Embryonic facial prominence (tissue), 1 donor: ENCODE measurements at regions not wholly inside any gene's neighbourhood (a gene's known extent, or its start where the extent isn't known, plus 50 kb on each side); places are given as distances from the start of the nearest gene placed in this dataset.

Experiments
- DNase-seq: peaks from one replicate; pipeline ENCODE4 v3.0.0-alpha.2; 2016; ENCODE audit errors: extremely low spot score

DNA sequence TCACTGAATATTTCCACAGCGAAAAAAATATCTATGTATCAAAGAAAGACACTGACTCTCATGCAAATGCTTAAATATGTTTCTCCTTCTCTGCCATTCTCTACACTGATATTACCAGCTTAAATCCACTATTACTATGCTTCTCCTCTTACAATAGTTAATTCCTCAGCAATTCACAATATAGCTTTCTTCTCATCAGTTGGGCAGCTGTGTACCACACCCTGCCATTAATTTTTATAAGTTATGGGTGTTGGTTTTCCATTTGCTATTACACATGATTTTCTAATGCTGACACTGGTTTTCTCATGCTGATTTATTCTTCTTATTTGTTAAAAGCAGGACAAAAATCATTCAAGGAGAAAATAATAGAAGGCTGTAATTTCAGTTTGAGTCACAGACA lies 251.8 kb downstream of the TBX15 start:
- no peak for DNase-seq

GRCh38 chr1:118717893-118718292 lies 270.2 kb downstream of the TBX15 start:
- no peak for DNase-seq

DNA sequence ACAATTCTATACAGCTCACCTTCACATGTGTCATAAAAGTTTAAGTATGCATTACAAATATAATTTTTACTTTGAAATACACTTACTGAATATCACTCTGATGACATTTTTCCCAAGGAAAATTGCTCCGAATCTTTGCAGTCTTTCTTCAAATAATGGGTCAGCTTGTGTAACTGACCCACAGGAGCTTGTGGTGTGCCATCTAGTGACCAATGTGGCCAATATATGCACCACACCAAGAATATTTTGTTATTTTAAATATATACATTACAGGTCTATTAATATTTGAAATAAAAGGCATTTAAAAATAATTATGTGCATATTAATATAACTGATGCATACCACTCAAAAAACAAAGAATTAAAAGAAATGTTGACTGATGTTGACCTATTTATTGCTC lies 271.4 kb downstream of the TBX15 start:
- DNase-seq = no peak

DNA sequence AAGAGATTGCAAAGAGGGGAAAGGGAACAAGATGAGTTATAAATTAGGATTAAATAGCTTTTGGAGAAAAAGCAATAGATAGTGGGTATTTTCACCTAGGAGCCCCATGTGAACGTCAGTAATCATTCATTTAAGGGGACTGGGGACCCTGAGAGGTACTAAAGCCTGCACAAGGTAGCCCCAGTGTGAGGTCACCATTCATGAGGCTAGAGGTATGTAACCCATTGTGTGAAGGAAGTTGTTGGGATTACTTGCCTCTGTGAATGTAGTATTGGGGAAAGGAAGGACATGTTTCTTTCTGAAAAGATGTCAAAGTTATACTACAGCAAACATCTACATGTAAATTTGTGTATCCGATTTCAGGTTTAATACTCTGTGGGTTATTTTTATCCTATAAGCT lies 276.8 kb downstream of the TBX15 start:
- no peak for DNase-seq

DNA sequence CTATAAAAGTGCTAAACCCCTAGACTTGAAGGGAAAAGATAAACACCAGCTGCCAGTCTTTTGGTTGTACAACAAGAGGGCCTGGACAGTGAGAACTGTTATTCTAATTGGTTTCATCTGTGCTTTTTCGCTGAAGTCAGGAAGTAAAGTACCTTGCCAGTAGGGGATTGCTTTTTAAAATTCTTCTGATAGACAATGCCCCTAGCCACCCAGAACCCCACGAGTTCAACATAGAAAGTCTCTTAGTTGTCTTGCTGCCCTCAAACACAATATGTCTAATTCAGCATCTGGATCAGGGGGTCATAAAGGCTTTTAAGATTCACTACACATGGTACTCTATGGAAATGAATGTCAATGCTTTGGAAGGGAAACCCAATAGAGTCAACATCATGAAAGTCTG lies 289.2 kb downstream of the TBX15 start:
- no peak for DNase-seq

DNA sequence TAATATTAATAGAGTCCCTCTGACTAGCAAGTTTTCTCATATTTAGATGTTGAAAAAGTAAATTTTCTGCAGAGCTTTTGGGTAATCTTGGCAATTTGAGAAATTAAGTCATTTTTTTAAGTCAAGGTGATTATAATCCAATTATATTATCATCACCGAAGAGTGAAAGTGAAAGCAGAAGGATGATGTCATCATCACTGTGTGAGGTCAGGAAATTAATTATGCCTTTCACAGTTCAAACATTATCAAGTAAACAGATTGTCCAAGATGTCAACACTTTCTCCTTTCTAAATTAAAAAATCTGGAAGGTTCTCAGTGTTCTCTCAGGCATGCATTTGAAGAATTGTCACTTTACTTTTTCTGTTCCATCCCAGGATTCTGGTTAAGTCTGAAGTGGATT lies 296.0 kb downstream of the TBX15 start:
- no peak for DNase-seq

DNA sequence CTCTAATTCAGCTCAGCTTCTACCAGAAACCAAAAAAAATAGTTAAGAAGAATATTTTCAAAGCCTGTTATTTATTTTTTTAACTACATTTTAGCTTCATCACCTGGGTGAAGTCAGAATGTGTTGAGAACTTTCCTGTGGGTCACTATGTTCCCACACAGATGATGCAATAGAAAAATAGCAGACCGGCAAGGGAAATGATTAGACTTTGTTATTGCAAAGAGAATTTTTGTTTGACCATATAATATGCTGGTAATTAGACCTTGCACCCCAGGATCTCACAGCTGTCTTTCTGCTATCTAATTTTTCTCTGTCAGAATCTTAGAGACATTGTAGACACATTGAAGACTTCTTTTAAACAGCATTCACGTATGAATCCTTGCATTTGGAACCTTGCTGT lies 299.3 kb downstream of the TBX15 start:
- no peak for DNase-seq

- no peak for DNase-seq
These were observed 326.3 kb downstream of the TBX15 start for GRCh38 chr1:118661769-118662320.

DNA sequence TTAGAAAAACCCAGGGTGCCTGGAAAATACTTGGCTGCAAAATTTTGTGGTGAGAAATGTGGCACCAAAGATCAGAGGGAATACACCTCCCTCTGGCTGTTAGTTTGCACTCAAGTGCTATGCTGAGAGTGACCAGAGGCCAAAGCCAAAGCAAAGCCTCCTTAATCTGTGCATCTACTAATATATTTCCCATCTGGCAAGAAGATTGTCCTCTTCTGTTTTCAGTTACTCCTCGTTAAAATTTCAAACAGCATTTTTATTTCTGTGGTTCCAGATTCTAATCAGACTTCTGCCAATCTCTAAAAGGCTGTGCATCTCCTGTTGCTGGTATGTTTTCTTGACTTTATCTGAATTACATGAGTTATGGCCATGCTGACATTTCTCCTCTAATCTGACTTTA lies 327.4 kb downstream of the TBX15 start:
- no peak for DNase-seq

DNA sequence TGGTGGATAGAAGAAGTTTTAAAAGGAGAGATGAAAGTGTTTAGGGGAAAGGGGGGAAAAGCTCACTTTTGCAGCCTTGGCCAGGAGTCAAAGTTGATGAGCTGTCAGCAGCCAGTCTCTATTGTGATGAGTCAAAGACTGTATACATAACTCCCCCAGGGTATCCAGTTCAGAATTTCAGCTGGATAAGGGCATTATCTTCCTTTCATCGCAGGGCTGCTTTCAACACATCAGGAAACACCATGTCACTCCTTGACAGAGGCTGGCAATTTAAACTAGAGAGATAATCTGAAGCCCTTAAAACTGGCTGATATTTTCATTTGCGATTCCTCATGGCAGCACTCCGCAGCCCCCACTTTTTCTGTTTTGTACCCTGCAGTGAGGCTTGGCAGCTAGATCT lies 328.5 kb downstream of the TBX15 start:
- DNase-seq = no peak

DNA sequence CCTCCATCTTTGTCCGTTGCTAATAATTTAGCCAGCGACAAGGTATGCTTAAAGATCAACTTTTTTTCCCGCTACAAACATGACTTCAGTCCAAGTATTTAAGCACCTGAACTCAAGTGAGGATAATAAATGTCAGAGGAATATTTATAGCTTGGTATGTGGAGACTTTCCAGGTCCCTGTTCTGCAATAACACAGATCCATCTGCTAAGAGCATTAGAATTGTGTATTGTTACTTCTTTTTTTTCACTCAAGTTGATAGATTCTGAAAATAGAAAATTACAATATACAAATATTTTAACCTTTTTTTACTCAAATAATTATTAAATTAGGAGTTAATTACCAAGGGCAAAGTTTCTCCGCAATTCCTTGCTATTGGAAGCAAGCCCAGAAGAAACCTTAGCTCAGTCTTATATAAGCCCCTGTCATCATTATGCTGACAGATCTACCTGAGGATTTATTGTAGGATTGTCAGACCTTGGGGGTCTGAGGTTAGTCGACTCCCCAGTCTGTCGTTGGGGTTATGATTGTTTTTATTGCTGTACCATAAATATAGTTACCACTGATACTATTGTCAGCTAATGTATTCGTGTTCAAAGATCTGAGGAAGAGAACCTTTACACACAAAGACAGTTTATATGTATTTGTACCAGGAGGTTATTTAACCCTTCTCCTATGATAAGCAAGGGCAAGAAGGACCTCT lies 337.9 kb downstream of the TBX15 start:
- DNase-seq = no peak

- DNase-seq = no peak
These were observed 338.6 kb downstream of the TBX15 start for GRCh38 chr1:118649369-118650106.

GRCh38 chr1:118636004-118636403 lies 352.1 kb downstream of the TBX15 start:
- DNase-seq = no peak

DNA sequence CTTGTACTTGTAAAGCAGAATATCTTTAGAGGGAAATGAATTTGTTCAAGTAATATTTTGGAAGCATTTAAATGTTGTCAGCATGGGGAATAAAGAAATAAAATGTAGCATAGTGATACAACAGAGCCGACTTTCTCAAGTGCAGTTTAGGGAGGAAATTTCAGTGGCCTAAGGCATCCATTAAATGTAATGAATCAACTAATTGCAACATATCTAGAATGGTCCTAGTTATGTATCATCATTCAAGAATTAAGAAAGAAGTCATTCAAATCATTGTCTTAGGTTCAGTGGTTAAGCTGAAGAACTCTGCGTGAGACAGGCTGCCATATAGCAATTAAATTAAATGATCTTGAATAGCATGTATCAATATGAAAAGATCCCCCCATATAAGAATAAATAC lies 360.7 kb downstream of the TBX15 start:
- DNase-seq = no peak

- no peak for DNase-seq
These were observed 366.3 kb downstream of the TBX15 start for GRCh38 chr1:118621839-118622238.

DNA sequence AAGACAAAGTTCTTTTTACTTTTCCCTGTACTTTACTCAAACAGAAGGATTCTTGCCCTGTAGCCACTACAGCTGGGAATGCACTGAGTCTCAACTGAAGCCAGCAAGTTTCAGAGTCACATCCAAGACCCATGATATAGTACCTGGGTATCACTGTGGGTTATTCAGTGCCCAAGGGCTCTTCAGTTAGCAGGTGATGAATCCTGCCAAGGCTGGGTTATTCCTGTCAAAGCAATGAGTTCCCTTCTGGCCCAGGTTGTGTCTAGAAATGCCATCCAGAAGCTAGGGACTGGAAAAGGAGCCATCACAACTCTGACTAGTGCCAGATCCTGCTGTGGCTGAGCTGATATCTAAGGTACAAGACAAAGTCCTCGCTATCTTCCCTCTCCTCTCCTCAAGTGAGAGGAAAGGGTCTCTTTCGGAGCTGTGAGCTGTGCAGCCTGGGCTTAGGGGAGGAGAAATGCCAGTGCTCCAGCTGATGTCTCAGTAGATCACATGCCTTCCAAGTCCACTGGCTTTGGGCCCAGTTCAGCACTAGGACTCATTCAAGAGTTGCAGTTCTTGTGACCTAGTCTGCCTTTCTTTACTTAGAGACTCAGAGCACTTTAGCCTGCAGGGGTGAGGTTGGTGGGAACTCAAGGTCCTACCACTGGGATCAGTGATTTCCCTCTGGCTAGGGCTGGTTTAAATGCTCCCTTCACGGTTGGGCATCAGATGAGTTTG lies 369.4 kb downstream of the TBX15 start:
- DNase-seq = no peak

- no peak for DNase-seq
These were observed 370.2 kb downstream of the TBX15 start for GRCh38 chr1:118617916-118618315.

DNA sequence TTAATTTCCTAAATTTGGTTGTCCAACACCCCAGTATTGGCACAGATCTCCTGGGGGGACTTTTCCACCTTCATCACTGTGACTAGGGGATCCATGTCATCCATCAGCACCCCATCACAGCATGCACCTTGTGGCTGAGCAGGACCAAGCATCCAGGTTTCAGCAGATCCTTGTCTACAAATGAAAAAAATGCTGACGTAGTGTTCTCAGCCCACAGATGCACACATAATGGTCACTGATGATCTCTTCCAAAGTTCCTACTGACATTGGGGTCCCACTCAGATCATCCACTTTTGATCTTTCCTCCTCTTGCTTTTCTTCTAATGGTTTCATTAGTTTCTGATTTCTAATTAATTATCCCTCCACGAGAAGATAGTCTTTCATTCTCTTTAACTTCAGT lies 373.1 kb downstream of the TBX15 start:
- DNase-seq = no peak

- no peak for DNase-seq
These were observed 398.8 kb downstream of the TBX15 start for GRCh38 chr1:118589238-118589846.

- DNase-seq = no peak
These were observed 399.6 kb downstream of the TBX15 start for GRCh38 chr1:118588566-118588965.

DNA sequence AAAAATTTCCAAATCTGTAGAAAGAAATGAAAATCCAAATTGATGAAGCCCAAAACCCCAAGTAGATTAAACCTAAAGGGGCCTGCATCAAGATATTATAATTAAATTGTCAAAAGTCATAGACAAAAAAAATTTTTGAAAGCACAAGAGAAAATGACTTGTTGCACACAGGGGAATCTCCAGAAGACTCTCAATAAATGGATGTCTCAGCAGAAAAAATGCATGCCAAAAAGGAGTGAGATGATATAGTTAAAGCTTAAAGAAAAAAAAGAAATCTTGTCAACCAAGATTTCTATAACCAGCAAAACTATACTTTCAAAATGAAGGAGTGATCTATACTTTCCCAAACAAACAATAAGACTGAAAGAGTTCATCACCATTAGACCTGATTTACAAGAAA lies 393.2 kb upstream of the SPAG17 start:
- no peak for DNase-seq

GRCh38 chr1:118575060-118575459 lies 390.0 kb upstream of the SPAG17 start:
- no peak for DNase-seq
